ENCODE measurements at regions not wholly inside any gene's neighbourhood (a gene's known extent, or its start where the extent isn't known, plus 50 kb on each side); places are given as distances from the start of the nearest gene placed in this dataset.

GRCh38 chr15:91408476-91409076, 308.5 kb downstream of the SV2B start:
- ChIA-PET CTCF (ENCODE audit: unreplicated experiment) (no interaction called here), POLR2A (no interaction called here)
- Histone ChIP-seq H4K20me1 (ENCODE audit: insufficient read depth, low read length) (no peaks in the 10 kb centered on the region), H3K79me2 (ENCODE audit: insufficient read depth, low read depth, low read length) (no peaks in the 10 kb centered on the region), H3K9me2 (ENCODE audit: insufficient read depth, low read length) (no peaks in the 10 kb centered on the region), H2AFZ (ENCODE audit: low read length) (no peak overlapping the region), H3K4me3 (ENCODE audit: low read depth, low read length, poor library complexity, severe bottlenecking) (no peak overlapping the region), H3K27ac (ENCODE audit: low read depth, low read length, poor library complexity, severe bottlenecking) (no peak overlapping the region), H3K9me3 (ENCODE audit: low read length) (no peaks in the 10 kb centered on the region), H3K36me3 (ENCODE audit: insufficient read depth, low read length) (no peaks in the 10 kb centered on the region), H3K4me1 (ENCODE audit: insufficient read depth, low read length, poor library complexity, severe bottlenecking) (no peaks in the 10 kb centered on the region), H3K4me2 (ENCODE audit: low read length) (no peak overlapping the region)
- TF ChIP-seq CTCF (conservative IDR thresholded peaks at IDR 0.05; ENCODE audit: low read length) (no peak), EZH2phosphoT487 (IDR thresholded peaks at IDR 0.05; ENCODE audit: borderline replicate concordance, low read depth, low read length) (no peak)
- BruUV-seq (replicated peaks), result no TSS peak
- no peak for DNase-seq (ENCODE audit: low spot score)
- intact Hi-C loops (cut with micrococcal nuclease; ENCODE audit: unreplicated experiment), result no loop called here

- no peak for TF ChIP-seq EZH2phosphoT487 (IDR thresholded peaks at IDR 0.05; ENCODE audit: borderline replicate concordance, low read depth, low read length)
- TF ChIP-seq CTCF (conservative IDR thresholded peaks at IDR 0.05; ENCODE audit: low read length), result no peak
- no peak overlapping the region for H3K4me3 ChIP-seq (ENCODE audit: low read depth, low read length, poor library complexity, severe bottlenecking)
- intact Hi-C loops (cut with micrococcal nuclease; ENCODE audit: unreplicated experiment), result no loop called here
- no peaks in the 10 kb centered on the region for H3K9me2 ChIP-seq (ENCODE audit: insufficient read depth, low read length)
- no peaks in the 10 kb centered on the region for H3K9me3 ChIP-seq (ENCODE audit: low read length)
- no peaks in the 10 kb centered on the region for H4K20me1 ChIP-seq (ENCODE audit: insufficient read depth, low read length)
- ChIA-PET CTCF (ENCODE audit: unreplicated experiment) (no interaction called here), POLR2A (no interaction called here)
- BruUV-seq (replicated peaks), result no TSS peak
- no peak overlapping the region for H3K4me2 ChIP-seq (ENCODE audit: low read length)
- H2AFZ ChIP-seq (ENCODE audit: low read length), result no peak overlapping the region
- H3K36me3 ChIP-seq (ENCODE audit: insufficient read depth, low read length), result no peaks in the 10 kb centered on the region
- DNase-seq (ENCODE audit: low spot score), result no peak
- no peaks in the 10 kb centered on the region for H3K4me1 ChIP-seq (ENCODE audit: insufficient read depth, low read length, poor library complexity, severe bottlenecking)
- no peak overlapping the region for H3K27ac ChIP-seq (ENCODE audit: low read depth, low read length, poor library complexity, severe bottlenecking)
- H3K79me2 ChIP-seq (ENCODE audit: insufficient read depth, low read depth, low read length), result no peaks in the 10 kb centered on the region
These were observed 309.3 kb downstream of the SV2B start for GRCh38 chr15:91409387-91409786.

GRCh38 chr15:91411586-91411985, 311.5 kb downstream of the SV2B start:
- Histone ChIP-seq H3K79me2 (ENCODE audit: insufficient read depth, low read depth, low read length) (no peaks in the 10 kb centered on the region), H3K4me1 (ENCODE audit: insufficient read depth, low read length, poor library complexity, severe bottlenecking) (no peaks in the 10 kb centered on the region), H3K36me3 (ENCODE audit: insufficient read depth, low read length) (no peaks in the 10 kb centered on the region), H3K9me3 (ENCODE audit: low read length) (no peaks in the 10 kb centered on the region), H3K4me2 (ENCODE audit: low read length) (no peak overlapping the region), H3K27ac (ENCODE audit: low read depth, low read length, poor library complexity, severe bottlenecking) (no peak overlapping the region), H3K4me3 (ENCODE audit: low read depth, low read length, poor library complexity, severe bottlenecking) (no peak overlapping the region), H2AFZ (ENCODE audit: low read length) (no peak overlapping the region), H3K9me2 (ENCODE audit: insufficient read depth, low read length) (no peaks in the 10 kb centered on the region), H4K20me1 (ENCODE audit: insufficient read depth, low read length) (no peaks in the 10 kb centered on the region)
- POLR2A ChIA-PET, result no interaction called here
- TF ChIP-seq EZH2phosphoT487 (IDR thresholded peaks at IDR 0.05; ENCODE audit: borderline replicate concordance, low read depth, low read length) (no peak), CTCF (conservative IDR thresholded peaks at IDR 0.05; ENCODE audit: low read length) (no peak)
- no TSS peak for BruUV-seq (replicated peaks)
- intact Hi-C loops (cut with micrococcal nuclease; ENCODE audit: unreplicated experiment), result no loop called here
- CTCF ChIA-PET (ENCODE audit: unreplicated experiment), result no interaction called here
- no peak for DNase-seq (ENCODE audit: low spot score)
